ENCODE measurements at regions not wholly inside any gene's neighbourhood (a gene's known extent, or its start where the extent isn't known, plus 50 kb on each side); places are given as distances from the start of the nearest gene placed in this dataset.
"Not testable (repeated sequence)": the region's sequence is repeated elsewhere in the genome, so short reads cannot be mapped to it uniquely, and the experiment has no call there.

DNA sequence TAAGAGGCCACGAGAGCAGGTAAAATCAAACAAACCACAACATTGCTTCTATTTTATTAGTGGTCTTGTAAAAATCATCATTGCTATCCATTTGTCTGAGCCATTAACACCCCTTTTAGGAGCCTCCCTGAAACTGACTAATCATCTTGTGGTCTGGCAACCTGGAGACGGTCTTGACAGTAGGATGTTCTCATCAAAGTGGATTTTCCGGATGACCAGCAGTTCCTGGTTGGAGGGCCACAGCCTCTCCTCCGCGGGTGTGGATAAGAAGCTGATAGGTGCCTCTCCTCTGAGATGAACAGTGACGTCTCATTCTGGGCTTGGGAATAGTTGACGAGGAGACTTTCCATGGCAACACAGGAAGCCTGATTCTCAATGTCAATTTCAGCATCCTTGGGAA lies 490.7 kb downstream of the TYW1 start:
- Histone ChIP-seq H2AFZ (ENCODE audit: low read depth, low read length) (no peak overlapping the region), H3K79me2 (ENCODE audit: insufficient read depth, low read length) (no peaks in the 10 kb centered on the region), H3K27ac (ENCODE audit: low read length) (no peak overlapping the region), H3K9me3 (ENCODE audit: insufficient read depth, low read length, severe bottlenecking) (no peaks in the 10 kb centered on the region), H3K27me3 (ENCODE audit: insufficient read depth, low read length, poor library complexity) (no peaks in the 10 kb centered on the region), H3K9ac (ENCODE audit: low read depth, low read length) (no peak overlapping the region), H3K4me3 (ENCODE audit: low read depth in 1 of 2, low read length in 2 of 2) (no peak overlapping the region), H3K4me2 (ENCODE audit: insufficient read depth, low read length) (no peak overlapping the region), H3K36me3 (ENCODE audit: insufficient read depth, low read length) (no peaks in the 10 kb centered on the region), H3K4me1 (ENCODE audit: insufficient read depth, low read length) (no peaks in the 10 kb centered on the region), H4K20me1 (ENCODE audit: insufficient read depth, low read length) (no peaks in the 10 kb centered on the region)
- TF ChIP-seq, protein P1, sequence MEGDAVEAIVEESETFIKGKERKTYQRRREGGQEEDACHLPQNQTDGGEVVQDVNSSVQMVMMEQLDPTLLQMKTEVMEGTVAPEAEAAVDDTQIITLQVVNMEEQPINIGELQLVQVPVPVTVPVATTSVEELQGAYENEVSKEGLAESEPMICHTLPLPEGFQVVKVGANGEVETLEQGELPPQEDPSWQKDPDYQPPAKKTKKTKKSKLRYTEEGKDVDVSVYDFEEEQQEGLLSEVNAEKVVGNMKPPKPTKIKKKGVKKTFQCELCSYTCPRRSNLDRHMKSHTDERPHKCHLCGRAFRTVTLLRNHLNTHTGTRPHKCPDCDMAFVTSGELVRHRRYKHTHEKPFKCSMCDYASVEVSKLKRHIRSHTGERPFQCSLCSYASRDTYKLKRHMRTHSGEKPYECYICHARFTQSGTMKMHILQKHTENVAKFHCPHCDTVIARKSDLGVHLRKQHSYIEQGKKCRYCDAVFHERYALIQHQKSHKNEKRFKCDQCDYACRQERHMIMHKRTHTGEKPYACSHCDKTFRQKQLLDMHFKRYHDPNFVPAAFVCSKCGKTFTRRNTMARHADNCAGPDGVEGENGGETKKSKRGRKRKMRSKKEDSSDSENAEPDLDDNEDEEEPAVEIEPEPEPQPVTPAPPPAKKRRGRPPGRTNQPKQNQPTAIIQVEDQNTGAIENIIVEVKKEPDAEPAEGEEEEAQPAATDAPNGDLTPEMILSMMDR (IDR thresholded peaks at IDR 0.05; ENCODE audit: borderline replicate concordance, extremely low read depth, low read length, poor library complexity, severe bottlenecking) = no peak
- TF ChIP-seq EZH2 (IDR thresholded peaks at IDR 0.05; ENCODE audit: borderline replicate concordance, low read depth, low read length, severe bottlenecking) = no peak
- DNase-seq = no peak
- no peak for ATAC-seq (ENCODE audit: insufficient read depth, low read depth)

DNA sequence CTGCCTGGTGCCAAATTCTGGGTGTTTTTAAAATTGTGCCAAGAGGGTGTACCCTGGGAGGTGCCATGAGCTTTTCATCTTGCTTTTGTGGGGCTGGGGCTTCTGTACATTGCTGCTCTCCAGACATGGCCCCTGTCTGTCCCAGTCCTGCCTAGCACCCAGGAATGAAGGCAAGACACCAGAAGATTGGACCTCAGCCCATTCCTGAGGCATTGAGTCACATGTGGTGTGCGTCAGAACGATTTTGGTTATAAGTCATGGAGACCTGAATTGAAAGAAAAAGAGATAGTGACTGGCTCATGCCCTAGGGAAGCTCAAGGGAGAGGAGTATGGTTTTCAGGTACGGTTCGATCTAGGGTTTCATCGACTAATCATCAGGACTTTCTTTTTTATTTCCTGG lies 493.2 kb downstream of the TYW1 start:
- no peaks in the 10 kb centered on the region for H3K27me3 ChIP-seq (ENCODE audit: insufficient read depth, low read length, poor library complexity)
- no peak overlapping the region for H3K4me3 ChIP-seq (ENCODE audit: low read depth in 1 of 2, low read length in 2 of 2)
- H3K9me3 ChIP-seq (ENCODE audit: insufficient read depth, low read length, severe bottlenecking) = no peaks in the 10 kb centered on the region
- TF ChIP-seq, protein P1 (IDR thresholded peaks at IDR 0.05; ENCODE audit: borderline replicate concordance, extremely low read depth, low read length, poor library complexity, severe bottlenecking) = no peak
- no peak for TF ChIP-seq EZH2 (IDR thresholded peaks at IDR 0.05; ENCODE audit: borderline replicate concordance, low read depth, low read length, severe bottlenecking)
- H3K79me2 ChIP-seq (ENCODE audit: insufficient read depth, low read length) = no peaks in the 10 kb centered on the region
- no peaks in the 10 kb centered on the region for H3K36me3 ChIP-seq (ENCODE audit: insufficient read depth, low read length)
- H2AFZ ChIP-seq (ENCODE audit: low read depth, low read length) = no peak overlapping the region
- H3K9ac ChIP-seq (ENCODE audit: low read depth, low read length) = no peak overlapping the region
- no peak overlapping the region for H3K4me2 ChIP-seq (ENCODE audit: insufficient read depth, low read length)
- no peaks in the 10 kb centered on the region for H4K20me1 ChIP-seq (ENCODE audit: insufficient read depth, low read length)
- ATAC-seq (ENCODE audit: insufficient read depth, low read depth) (no peak), DNase-seq (no peak)
- H3K4me1 ChIP-seq (ENCODE audit: insufficient read depth, low read length) = no peaks in the 10 kb centered on the region
- H3K27ac ChIP-seq (ENCODE audit: low read length) = no peak overlapping the region

DNA sequence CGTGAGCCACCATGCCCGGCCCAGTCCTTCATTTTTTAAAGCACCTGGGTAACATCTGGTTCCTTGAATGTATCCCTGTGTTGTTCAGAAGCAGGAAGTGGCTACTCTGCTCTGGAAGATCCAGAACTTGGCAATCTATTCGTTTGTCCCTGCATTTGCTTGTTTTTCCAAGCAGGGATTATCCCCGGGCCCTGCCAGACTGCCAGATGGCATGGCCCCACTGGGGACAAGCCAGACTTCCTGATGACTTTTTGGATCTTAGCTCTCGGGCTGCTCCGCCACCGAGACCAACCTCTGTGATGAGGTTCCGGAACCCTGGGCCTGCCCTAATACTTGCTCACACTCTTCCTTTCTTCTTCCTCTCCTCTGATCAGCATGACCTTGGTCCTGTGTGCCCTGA lies 496.7 kb downstream of the TYW1 start:
- H3K4me1 ChIP-seq (ENCODE audit: insufficient read depth, low read length) = no peaks in the 10 kb centered on the region
- no peak overlapping the region for H3K4me2 ChIP-seq (ENCODE audit: insufficient read depth, low read length)
- no peak overlapping the region for H3K4me3 ChIP-seq (ENCODE audit: low read depth in 1 of 2, low read length in 2 of 2)
- no peaks in the 10 kb centered on the region for H3K36me3 ChIP-seq (ENCODE audit: insufficient read depth, low read length)
- no peaks in the 10 kb centered on the region for H4K20me1 ChIP-seq (ENCODE audit: insufficient read depth, low read length)
- H3K27ac ChIP-seq (ENCODE audit: low read length) = no peak overlapping the region
- ATAC-seq (ENCODE audit: insufficient read depth, low read depth) (no peak), DNase-seq (no peak)
- no peak overlapping the region for H2AFZ ChIP-seq (ENCODE audit: low read depth, low read length)
- no peaks in the 10 kb centered on the region for H3K9me3 ChIP-seq (ENCODE audit: insufficient read depth, low read length, severe bottlenecking)
- H3K27me3 ChIP-seq (ENCODE audit: insufficient read depth, low read length, poor library complexity) = no peaks in the 10 kb centered on the region
- H3K9ac ChIP-seq (ENCODE audit: low read depth, low read length) = no peak overlapping the region
- H3K79me2 ChIP-seq (ENCODE audit: insufficient read depth, low read length) = no peaks in the 10 kb centered on the region
- TF ChIP-seq, protein P1 (IDR thresholded peaks at IDR 0.05; ENCODE audit: borderline replicate concordance, extremely low read depth, low read length, poor library complexity, severe bottlenecking) = no peak
- no peak for TF ChIP-seq EZH2 (IDR thresholded peaks at IDR 0.05; ENCODE audit: borderline replicate concordance, low read depth, low read length, severe bottlenecking)

DNA sequence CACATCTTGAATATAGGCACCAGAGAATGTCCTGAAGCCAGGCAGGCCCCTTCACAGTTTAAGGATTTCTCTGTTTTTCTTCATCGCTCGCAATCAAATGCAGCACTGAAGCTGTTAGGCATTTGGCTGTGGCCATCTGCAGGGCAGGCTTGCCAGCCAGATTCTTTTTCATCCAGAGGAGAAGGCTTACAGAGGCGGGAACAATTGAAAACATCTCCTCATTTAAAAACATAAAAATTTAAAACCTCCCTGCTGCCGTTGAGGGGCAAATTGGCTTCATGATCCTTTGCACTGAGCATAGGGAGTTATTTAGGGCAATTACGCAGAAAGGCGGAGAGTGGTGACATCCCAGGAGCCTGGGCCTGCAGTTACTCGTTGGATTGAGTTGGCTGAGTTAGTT lies 500.0 kb downstream of the TYW1 start:
- Histone ChIP-seq H3K27ac (ENCODE audit: low read length) (no peak overlapping the region), H3K79me2 (ENCODE audit: insufficient read depth, low read length) (no peaks in the 10 kb centered on the region), H4K20me1 (ENCODE audit: insufficient read depth, low read length) (no peaks in the 10 kb centered on the region), H3K4me2 (ENCODE audit: insufficient read depth, low read length) (no peak overlapping the region), H3K4me1 (ENCODE audit: insufficient read depth, low read length) (no peaks in the 10 kb centered on the region), H3K36me3 (ENCODE audit: insufficient read depth, low read length) (no peaks in the 10 kb centered on the region), H3K9me3 (ENCODE audit: insufficient read depth, low read length, severe bottlenecking) (no peaks in the 10 kb centered on the region), H3K4me3 (ENCODE audit: low read depth in 1 of 2, low read length in 2 of 2) (no peak overlapping the region), H3K27me3 (ENCODE audit: insufficient read depth, low read length, poor library complexity) (no peaks in the 10 kb centered on the region), H2AFZ (ENCODE audit: low read depth, low read length) (no peak overlapping the region), H3K9ac (ENCODE audit: low read depth, low read length) (no peak overlapping the region)
- no peak for TF ChIP-seq EZH2 (IDR thresholded peaks at IDR 0.05; ENCODE audit: borderline replicate concordance, low read depth, low read length, severe bottlenecking)
- TF ChIP-seq, protein P1 (IDR thresholded peaks at IDR 0.05; ENCODE audit: borderline replicate concordance, extremely low read depth, low read length, poor library complexity, severe bottlenecking) = no peak
- DNase-seq (no peak), ATAC-seq (ENCODE audit: insufficient read depth, low read depth) (no peak)

DNA sequence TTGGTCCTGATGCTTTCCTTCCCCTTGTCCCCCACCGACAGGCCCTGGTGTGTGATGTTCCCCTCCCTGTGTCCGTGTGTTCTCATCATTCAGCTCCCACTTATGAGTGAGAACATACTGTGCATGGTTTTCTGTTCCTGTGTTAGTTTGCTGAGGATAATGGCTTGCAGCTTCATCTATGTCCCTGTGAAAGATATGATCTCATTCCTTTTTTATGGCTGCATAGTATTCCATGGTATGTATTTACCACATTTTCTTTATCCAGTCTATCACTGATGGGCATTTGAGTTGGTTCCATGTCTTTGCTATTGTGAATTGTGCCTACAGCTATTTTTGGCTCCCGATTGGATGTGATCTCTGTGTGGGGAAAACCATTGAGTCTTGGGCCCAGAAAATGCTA lies 501.3 kb downstream of the TYW1 start:
- DNase-seq; H3K36me3 ChIP-seq (ENCODE audit: insufficient read depth, low read length); H3K9me3 ChIP-seq (ENCODE audit: insufficient read depth, low read length, severe bottlenecking); H3K9ac ChIP-seq (ENCODE audit: low read depth, low read length); ATAC-seq (ENCODE audit: insufficient read depth, low read depth); H3K79me2 ChIP-seq (ENCODE audit: insufficient read depth, low read length); H3K27me3 ChIP-seq (ENCODE audit: insufficient read depth, low read length, poor library complexity); H4K20me1 ChIP-seq (ENCODE audit: insufficient read depth, low read length); H3K4me3 ChIP-seq (ENCODE audit: low read depth in 1 of 2, low read length in 2 of 2); H3K4me2 ChIP-seq (ENCODE audit: insufficient read depth, low read length); H2AFZ ChIP-seq (ENCODE audit: low read depth, low read length); H3K4me1 ChIP-seq (ENCODE audit: insufficient read depth, low read length); H3K27ac ChIP-seq (ENCODE audit: low read length): not testable (repeated sequence)

Measured in DND-41 (cell line).